Ammon's horn (tissue), 1 donor: ENCODE measurements at regions not wholly inside any gene's neighbourhood (a gene's known extent, or its start where the extent isn't known, plus 50 kb on each side); places are given as distances from the start of the nearest gene placed in this dataset.

Experiments
- DNase-seq: peaks from one replicate; pipeline ENCODE4 v3.0.0-alpha.2; 2016; ENCODE audit warnings: low spot score

DNA sequence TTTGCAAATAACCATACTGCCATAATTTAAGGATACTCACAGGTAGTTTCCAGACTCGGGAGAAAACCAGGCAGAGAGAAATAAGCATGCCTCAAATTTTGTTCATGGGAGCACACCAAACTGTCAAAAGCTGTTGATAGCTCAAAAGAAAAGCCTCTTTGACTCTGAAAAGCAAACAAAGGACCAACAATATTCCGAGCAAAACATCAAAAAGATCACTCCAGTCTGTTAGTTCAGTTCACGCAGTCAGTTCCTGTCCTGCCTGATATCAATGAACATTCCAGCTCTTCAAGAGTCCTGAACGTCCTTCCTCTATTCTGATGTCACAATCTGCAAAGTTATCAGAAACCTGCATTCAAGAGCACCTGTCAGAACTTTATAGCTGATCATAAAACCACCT is 78.7 kb downstream of the RRM2 start:
- no peak for DNase-seq

DNA sequence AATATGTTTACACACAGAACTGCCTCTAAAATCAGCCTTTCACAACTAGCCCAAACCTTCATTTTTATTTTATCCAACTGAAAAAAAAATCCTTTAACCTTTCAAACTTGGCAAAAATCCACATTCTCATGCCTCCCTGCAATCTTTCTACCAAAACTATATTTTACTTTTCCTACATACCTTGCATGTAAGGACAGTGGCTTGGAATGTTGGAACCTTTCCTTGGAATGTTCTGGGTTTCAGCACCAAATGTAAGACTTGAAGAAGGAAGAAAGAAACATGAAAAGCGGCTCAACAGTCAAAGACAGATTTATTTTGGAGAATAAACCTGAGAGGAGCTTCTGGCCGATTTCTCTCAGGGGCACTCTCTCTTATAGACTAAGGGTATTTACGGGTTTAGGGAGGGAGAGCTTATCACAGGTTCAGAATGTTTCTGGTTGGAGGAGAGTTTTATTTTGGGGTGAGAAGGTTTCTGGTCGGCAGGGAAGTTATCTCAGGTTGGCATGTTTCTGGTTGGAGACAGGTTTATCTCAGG is 79.7 kb downstream of the RRM2 start:
- DNase-seq: no peak

DNA sequence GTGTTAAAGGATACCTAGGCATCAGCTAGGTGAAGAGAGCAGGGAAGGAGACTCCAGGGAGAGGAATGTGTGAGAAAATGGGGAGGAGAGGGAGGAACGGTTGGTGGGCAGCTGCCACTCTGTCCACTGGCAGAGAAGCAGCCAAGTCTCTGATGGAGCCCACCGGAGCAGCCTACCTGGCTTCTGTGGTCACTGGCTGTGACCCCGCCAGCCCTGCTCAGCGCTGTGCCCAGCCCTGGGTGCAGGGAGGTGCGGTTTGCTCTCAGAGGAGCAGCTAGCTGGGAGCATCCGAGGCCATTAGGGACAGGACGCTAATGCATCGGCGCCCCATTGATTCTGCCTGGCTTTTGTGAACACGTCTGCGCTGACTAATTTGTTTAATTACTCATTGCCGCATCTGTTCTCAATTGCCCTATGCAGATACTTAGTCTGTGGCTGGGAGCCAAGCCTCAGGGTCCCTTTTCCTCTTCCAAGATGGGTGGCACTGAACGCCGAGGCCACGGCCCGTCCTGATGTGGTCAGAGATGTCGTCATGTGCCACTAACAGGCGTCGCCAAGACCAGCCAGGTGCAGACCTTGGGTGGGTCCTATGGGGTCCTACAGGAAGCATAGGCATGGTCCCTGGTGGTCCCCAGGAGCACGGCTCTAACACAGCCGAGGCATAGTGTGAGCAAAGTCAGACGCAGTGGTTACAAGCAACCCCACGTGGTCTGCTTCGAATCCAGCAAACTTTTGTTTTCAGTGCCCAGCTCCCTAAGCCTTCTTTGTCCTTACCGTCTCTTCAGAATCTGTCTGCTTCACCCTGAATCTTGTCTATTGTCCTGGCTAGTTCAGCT is 82.0 kb downstream of the RRM2 start:
- DNase-seq: no peak

DNA sequence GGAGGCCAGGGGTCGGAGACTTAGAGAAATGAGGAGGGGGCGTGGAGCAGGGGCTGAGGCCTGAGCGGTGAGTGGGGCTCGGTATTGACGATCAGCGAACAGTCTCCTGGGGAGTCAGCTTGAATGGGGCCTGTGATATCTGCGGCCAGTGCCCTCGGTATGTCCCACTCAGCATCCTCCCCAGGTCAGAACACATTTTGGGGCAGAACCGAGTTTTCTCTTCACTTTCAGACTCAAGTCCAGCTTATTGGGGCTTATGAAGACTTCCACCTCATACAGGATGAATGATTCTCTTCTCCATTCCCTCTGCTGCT is 82.6 kb downstream of the RRM2 start:
- DNase-seq: no peak

DNA sequence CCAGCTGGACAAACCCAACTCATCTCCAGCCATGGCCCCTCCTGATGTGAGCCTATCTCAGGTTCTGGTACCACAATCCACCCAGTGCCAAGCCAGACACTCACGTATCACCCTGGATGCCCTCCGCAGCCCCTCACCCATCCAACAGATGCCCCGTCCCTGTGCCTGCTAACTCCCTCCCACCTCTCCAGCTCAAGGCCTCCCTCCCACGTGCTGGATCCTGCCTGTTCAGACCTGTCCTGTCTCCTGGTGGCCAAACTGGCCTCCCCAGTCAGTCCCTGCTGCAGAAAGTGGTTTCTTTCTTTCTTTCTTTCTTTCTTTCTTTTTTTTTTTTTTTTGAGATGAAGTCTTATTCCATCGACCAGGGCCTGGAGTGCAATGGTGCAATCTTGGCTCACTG is 86.2 kb downstream of the RRM2 start:
- no peak for DNase-seq

DNA sequence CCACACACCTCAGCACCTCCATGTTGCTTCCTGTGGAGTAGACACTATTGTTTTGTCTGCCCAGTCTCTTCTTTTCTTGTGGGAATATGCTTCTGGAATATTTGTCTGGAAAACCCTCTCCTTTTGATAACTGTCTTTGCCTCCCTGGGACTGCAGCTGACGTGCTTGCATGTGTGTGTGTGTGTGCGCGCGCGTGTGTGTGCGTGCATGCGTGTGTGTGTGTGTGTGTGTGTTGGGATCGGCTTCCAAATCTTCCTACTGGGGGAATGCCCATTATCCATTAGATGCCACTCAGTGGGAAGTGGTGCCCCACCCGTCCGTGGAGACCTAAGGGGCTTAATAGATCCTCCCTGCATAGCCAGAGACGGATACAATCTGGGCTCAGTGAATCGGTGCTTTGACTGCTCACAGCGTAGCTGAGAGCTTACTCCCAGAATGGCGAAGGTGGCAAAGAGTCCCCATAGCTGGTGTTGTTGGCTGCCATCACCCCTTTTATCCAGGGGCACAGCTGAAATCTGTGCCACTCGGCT is 86.9 kb downstream of the RRM2 start:
- DNase-seq: no peak

DNA sequence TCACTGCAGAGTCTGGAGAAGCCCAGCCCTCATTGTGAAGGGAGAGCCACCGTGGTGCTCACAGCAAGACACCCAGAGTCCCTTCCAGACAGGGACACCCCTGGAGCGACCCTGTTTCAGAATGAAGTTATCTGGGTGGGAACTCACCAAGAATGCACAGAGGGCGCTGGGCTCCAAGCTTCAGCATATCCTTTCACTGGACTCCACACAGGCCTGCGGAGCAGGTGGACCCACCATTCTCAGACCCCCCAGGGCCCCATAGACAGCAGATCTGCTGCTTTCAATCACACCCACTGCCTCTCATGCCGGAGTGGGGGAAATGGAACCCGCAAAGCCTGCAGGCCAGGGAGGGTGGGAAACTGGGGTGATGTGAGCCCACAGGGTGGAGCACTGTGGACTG is 87.8 kb downstream of the RRM2 start:
- no peak for DNase-seq

DNA sequence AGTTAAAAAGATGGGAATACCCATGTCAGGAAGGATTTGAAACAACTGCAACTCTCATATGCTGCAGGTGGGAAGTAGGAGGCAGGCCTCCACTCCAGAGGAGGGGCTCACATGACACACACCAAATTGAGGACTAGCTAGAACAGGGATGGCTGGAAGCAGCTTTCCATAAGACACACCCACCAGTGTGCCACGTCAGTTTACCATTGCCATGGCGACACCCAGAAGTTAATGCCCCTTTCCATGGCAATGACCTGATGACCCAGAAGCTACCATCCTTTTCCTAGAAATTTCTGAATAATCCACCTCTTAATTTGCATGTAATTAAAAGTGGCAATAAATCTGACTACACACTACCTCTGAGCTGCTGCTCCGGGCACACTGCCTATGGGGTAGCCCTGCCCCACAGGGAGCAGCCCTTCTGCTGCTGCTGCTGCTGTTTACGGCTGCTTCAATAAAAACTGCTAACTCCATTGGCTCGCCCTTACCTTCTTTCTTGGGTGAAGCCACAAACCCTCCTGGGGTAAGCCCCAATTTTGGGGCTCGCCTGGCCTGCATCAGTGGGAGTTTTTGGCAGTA is 89.4 kb downstream of the RRM2 start:
- DNase-seq: no peak

DNA sequence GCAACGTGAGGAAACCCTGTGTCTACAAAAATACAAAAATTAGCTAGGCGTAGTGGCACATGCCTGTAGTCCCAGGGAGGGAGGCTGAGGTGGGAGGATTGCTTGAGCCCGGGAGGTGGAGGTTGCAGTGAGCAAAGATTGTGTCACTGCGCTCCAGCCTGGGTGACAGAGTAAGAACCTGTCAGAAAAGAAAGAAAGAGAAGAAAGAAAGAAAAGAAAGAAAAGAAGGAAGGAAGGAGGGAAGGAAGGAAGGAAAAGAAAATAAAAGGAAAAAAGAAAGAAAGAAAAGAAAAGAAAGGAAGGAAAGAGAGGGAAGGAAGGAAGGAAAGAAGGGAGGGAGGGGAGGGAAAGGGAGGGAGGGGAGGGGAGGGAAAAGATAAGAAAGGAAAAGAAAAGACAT is 89.9 kb upstream of the HPCAL1 start:
- DNase-seq: no peak

DNA sequence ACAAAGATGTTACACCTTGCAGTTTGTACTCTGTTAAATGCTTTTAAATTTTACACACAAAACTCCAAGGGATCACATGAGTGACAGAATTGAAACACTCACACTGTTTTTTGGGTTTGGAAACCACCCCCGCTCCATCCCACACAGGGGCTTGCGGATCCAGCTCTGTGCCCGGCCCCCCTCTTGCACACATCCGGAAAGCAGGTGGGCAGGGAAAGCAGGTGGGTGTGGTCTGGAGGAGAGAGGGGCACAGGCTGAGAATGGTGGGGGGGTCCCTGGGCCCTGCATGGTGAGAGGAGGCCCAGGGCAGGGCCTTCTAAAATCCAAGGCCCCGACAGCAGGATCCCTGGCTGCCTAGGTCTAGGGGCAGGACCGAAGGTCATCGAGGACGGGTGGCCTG is 88.5 kb upstream of the HPCAL1 start:
- no peak for DNase-seq

DNA sequence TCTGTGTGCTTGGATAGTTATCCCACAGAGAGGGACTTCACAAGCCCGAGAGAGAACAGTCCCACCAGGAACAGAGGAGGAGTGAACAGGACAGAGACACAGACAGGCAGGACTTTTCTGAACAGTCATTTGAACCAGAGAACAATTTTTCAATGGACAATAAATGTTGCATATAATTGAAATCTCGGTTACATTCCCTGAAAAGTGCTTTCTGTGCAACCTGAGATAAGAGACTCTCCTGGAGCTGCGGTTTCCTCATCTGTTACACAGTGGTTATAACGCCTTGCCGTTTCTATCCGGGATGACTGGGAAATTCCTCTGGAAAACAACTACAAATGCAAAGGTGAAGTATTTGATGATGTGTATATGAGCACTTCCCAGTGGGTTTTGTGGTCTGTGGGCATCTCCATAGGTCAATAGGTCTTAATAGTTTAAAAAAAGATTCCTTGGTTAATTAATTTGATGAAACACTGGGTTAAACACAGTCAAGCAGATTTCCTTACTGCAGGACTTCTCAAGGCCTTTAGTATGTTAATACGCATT is 87.2 kb upstream of the HPCAL1 start:
- no peak for DNase-seq

DNA sequence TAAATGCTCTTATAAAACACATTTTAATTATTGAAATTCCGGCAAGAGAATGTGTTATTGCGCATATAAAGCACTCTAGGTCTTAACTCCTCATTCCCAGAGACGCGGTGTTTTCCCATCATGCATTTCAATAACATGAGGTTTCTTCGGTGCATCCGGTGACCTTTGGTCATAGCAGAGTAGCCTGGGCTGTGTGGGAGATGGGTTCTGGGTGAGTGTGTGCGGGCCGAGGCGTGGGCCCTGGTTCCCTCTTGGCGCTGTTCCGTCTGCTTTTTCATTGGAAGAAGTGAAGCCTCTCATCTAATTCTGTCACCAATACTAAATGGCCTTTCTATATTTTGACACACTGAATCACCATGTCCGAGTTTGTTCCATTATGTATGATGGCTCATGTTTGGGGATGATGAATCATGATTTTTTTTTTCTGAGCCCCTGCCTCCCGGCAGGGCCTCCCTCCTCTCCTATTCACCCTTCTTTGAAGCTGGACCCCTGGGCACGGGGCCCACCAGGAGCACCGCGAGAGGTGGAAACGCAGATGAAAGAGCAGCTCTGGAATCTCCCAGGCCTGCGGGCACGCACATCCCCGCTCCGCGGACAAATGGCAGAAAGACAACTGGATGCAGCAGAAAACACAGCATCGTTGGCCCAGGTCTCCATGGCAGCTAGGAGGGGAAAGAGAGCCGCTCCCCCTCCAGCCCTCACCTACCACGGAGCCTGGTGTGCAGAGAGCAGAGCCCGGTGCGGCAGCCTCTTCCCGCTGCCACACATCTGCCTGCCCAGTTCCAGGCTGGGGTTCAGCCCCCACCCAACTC is 85.8 kb upstream of the HPCAL1 start:
- no peak for DNase-seq

DNA sequence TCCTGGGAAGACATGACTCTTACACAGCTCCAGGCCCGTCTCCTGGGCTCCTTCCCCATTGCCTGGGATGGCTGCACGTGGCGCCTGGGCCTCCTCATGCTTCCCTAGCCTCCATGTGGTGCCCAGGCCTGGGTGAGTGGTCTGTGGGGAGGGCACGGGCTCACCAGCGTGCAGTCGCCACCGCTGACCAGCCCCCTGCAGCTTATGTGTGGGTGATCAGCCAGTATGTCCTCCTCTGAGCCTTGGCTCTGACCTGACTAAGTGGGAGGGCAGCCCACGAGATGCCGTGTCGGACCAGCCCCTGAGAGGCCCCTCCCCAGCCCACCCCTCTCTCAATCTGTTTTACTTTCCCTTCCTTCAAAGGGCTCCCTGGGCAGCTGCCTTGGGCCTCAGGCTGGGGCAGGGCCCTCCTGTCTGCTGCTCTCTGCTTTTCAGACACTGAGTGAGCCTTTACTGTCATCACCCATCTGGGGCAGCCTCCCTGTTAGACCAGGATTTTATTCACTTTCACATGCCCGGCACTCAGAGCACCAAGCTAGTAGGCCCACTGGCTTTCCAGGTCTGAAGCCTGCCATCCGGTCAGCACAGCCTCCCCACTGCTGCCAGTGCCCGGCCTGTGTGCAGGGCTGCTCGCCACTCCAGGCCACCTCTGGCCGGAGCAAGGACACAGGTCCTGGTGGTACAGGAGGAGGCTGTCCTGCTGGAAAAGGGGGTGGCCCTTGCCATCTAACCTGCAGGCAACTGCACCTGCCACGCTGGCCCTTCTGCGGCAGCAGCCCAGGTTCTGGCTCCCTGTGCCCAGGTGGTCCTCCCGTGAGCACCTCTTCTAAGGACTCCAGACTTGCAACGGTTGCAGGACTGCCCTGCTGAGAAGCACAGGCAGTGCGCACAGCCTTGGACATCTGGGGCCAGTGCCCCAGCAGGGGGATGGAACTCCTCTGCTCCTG is 84.9 kb upstream of the HPCAL1 start:
- no peak for DNase-seq

DNA sequence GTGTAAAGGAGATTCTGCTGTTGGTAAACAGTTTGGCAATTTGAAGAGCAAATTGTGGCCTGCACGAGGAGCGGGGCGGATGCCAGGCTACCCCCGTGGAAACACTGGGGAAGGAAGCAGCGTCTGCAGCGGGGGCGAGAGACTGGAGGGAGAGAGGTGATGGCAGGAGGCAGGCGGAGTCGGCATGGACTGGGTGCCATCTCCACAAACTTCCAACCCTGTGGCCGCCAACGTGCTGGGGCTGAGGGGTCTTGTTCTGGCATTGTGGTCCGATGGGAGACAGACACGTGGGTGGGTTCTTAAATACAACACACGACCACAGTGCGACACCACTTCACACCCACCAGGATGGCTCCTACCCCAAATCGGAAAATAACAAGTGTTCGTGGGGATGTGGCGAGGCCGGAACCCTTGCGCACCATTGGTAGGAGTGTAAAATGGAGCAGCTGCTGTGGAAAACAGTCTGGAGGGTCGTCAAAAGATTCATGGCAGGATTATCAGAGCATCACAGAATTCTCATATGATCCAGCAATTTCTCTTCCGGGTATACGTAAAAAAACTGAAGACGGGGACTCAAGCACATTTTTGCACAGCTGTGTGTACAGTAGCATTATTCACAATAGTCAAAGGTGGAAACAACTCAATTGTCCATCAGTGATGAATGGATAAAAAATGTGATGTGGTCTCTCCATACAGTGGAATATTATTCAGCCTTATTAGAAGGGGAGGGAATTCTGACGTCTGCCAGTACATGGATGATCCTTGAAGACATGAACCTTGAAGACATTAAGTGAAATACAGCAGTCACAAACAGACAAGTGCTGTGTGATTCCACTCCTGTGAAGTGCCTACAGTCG is 82.4 kb upstream of the HPCAL1 start:
- DNase-seq: no peak

DNA sequence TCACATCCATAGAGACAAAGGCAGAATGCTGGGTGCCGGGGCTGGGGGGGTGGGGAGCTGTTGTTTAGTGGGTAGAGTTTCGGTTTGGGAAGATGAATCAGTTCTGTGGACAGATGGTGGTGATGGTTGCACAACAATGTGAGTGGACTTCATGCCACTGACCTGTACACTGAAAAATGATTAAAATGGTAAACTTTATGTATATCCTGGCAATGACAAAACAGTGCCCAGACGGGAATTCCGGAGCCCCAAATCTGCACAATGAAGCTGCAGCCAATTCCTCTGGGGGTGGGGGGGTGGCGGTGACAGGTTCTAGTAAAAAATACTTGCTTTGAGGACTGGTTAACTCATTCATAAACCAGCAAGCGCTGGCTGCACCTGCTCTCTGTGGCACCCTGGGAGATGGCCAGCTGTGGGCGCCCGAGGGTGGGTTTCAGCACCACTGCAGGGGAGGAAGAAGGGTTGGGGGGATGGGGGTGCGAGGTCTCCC is 81.8 kb upstream of the HPCAL1 start:
- DNase-seq: no peak

DNA sequence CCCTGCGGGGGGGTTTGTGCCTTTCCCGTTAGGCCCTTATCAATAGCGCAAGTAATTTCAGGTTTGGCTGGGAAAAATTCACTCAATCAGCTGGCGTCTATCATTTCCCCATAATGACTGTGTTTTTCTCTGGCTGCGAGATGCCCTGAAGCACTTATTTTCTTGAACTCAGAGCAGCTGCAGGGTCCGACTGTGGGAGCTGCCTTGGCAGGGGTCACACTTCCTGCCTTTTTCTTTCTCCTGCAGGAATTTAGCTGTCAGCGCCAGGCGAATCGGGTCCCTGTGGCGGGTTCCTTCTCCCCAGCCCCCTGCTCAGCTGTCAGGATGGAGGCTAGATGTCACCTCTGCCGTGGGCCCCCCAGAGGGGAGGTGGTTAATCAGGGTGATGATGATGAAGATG is 81.3 kb upstream of the HPCAL1 start:
- no peak for DNase-seq

DNA sequence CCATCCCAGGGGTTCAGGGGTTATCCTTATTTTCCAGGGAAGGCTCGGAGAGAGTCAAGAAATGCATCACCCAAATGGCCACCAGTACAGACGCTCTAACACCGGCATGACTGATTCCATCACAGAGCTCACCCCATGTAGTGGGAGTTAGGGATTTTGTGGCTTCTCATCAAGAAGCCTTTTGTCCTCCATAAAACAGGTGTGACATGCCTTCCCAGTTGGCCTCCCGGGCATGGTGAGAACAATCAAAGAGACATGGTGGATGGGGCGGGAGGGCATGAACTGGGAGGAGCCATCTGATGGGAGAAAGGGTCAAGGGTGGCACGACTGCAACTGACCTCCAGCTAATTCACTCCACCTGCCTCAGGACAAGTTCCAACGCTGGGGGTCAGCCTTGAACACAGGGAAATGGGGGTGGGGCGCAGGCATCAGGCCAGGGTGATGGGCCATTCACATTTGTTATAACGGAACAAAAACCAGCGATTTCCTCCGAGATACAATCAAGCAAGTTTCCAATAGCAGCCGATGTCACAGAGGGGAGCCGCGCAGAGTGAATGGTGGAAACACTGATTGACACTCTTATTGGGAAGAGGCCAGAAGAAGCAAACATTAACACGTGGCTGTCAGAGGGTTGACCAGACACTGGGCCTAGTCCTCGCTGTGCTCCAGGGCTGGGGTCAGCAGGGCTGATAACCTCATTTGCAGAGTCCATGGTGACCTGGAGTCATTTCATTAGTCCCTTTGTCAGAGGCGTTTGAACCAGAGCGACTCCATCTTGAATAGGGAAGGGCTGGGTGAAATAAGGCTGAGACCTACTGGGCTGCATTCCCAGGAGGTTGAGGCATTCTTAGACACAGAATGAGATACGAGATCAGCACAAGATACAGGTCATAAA is 80.5 kb upstream of the HPCAL1 start:
- no peak for DNase-seq

DNA sequence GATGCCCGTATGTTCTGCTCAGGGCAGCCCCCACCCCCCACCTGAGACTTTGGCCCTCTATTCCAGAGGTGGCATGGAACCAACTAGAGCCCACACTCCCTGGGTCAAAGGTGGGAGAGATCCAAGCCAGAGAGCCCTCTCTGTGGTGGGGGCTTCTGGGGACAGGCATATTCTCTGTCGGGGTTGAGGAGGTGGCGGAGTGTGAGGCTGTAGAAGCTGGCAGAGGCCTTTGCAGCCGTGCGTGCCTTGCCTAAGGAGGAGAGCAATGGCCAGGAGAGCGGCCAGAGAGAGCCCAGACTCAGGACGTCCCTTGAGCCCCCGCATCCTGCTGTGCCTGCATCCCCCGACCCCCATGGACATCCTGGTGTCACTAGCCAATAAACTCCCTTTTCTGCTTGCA is 79.2 kb upstream of the HPCAL1 start:
- no peak for DNase-seq
